WTC11 (cell line): ENCODE measurements at regions not wholly inside any gene's neighbourhood (a gene's known extent, or its start where the extent isn't known, plus 50 kb on each side); places are given as distances from the start of the nearest gene placed in this dataset.

Source experiments
- ATAC-seq: fragments of 200-7000 bp; cut with Tn5 transposase; 2 replicates; pipeline ENCODE4 v1.10.0; 2021; ENCODE audit warnings: mild to moderate bottlenecking, moderate library complexity
- CTCF ChIA-PET: fragments of 300-600 bp; sonication (Branson Sonifier 250); formaldehyde crosslinking; loops from one replicate; lab custom pipeline; 2021; ENCODE audit warnings: antibody characterized with exemption; lab: Charles Lee
- POLR2A ChIA-PET: fragments of 350-600 bp; sonication (Branson Sonifier 250); formaldehyde crosslinking; loops from one replicate; lab custom pipeline; 2021; ENCODE audit warnings: antibody characterized with exemption; lab: Charles Lee
- DNase-seq: peaks from one replicate; pipeline ENCODE4 v3.0.0; 2021; ENCODE audit warnings: low spot score
- H3K27ac Mint-ChIP-seq: 2 replicates; pipeline ENCODE4 v1.8.0; 2021; ENCODE audit warnings: mixed read lengths
- H3K27me3 Mint-ChIP-seq: 2 replicates; pipeline ENCODE4 v1.8.0; 2021; ENCODE audit warnings: low read depth, mild to moderate bottlenecking, moderate library complexity, mixed read lengths
- H3K36me3 Mint-ChIP-seq: 2 replicates; pipeline ENCODE4 v1.8.0; 2021; ENCODE audit warnings: mixed read lengths
- H3K4me1 Mint-ChIP-seq: 2 replicates; pipeline ENCODE4 v1.8.0; 2022; ENCODE audit warnings: mixed read lengths
- H3K4me3 Mint-ChIP-seq: 2 replicates; pipeline ENCODE4 v1.8.0; 2021; ENCODE audit warnings: mild to moderate bottlenecking, moderate library complexity, mixed read lengths
- H3K9me3 Mint-ChIP-seq: 2 replicates; pipeline ENCODE4 v1.8.0; 2021; ENCODE audit warnings: mixed read lengths
- AR ChIP-seq: fragments of 250-450 bp; sonication (Bioruptor Pico); IDR thresholded peaks from 2 replicates; pipeline ENCODE4 v1.9.0; 2021; ENCODE audit warnings: mild to moderate bottlenecking
- CTCF ChIP-seq: fragments of 200-600 bp; IDR thresholded peaks from 2 replicates; pipeline ENCODE4 v1.8.0; 2022; ENCODE audit warnings: antibody characterized with exemption
- FOXJ3 ChIP-seq: sonication (generic); formaldehyde crosslinking; IDR thresholded peaks from 2 replicates; pipeline ENCODE4 v1.9.0; 2021; ENCODE audit warnings: missing genetic modification reagents, mild to moderate bottlenecking, borderline replicate concordance
- FOXK1 ChIP-seq: sonication (generic); formaldehyde crosslinking; IDR thresholded peaks from 2 replicates; pipeline ENCODE4 v1.8.0; 2022; ENCODE audit warnings: mild to moderate bottlenecking, moderate library complexity, missing genetic modification reagents
- HMGA2 ChIP-seq: fragments of 250-450 bp; sonication (Bioruptor Pico); IDR thresholded peaks from 2 replicates; pipeline ENCODE4 v1.4.0; 2021; ENCODE audit warnings: mild to moderate bottlenecking, moderate library complexity
- NR1H2 ChIP-seq: sonication (generic); formaldehyde crosslinking; IDR thresholded peaks from 2 replicates; pipeline ENCODE4 v1.9.0; 2021; ENCODE audit warnings: mild to moderate bottlenecking, moderate library complexity, missing genetic modification reagents
- OVOL2 ChIP-seq: fragments of 250-450 bp; sonication (Bioruptor Pico); IDR thresholded peaks from 2 replicates; pipeline ENCODE4 v1.9.0; 2021; ENCODE audit warnings: mild to moderate bottlenecking, borderline replicate concordance
- PREB ChIP-seq: sonication (generic); formaldehyde crosslinking; IDR thresholded peaks from 2 replicates; pipeline ENCODE4 v1.8.1; 2022; ENCODE audit warnings: mild to moderate bottlenecking, missing genetic modification reagents, moderate library complexity, borderline replicate concordance
- TEAD1 ChIP-seq: sonication (generic); formaldehyde crosslinking; IDR thresholded peaks from 2 replicates; pipeline ENCODE4 v1.8.0; 2022; ENCODE audit warnings: mild to moderate bottlenecking, missing genetic modification reagents
- ZNF263 ChIP-seq: sonication (generic); formaldehyde crosslinking; IDR thresholded peaks from 2 replicates; pipeline ENCODE4 v1.8.1; 2022; ENCODE audit warnings: low read depth, mild to moderate bottlenecking, moderate library complexity, missing genetic modification reagents
- ZNF396 ChIP-seq: fragments of 250-450 bp; sonication (Bioruptor Pico); IDR thresholded peaks from 2 replicates; pipeline ENCODE4 v1.8.0; 2021; ENCODE audit warnings: mild to moderate bottlenecking, moderate library complexity, borderline replicate concordance

- no peak for TF ChIP-seq PREB (CRISPR knock-in tag)
- TF ChIP-seq FOXK1 (CRISPR knock-in tag) = no peak
- TF ChIP-seq ZNF396 (CRISPR knock-in tag) = no peak
- TF ChIP-seq CTCF = no peak
Observed at GRCh38 chr1:221559911-221560310, 182.0 kb downstream of the DUSP10 start (continued).

GRCh38 chr1:221562542-221563475 lies 179.1 kb downstream of the DUSP10 start:
- DNase-seq (no peak), ATAC-seq (no peak)
- Mint-ChIP-seq H3K9me3 (no peaks in the 10 kb centered on the region), H3K27me3 (no peaks in the 10 kb centered on the region), H3K4me1 (peaks cover 14% of the 10 kb centered on the region), H3K4me3 (no peak overlapping the region), H3K27ac (no peak overlapping the region), H3K36me3 (no peaks in the 10 kb centered on the region)
- ChIA-PET POLR2A (no interaction called here), CTCF (no interaction called here)
- peak; percentile 39; the same call in 1 of the 2 replicates for TF ChIP-seq HMGA2 (CRISPR knock-in tag)
- no peak for TF ChIP-seq ZNF263 (CRISPR knock-in tag)

- ChIA-PET CTCF (no interaction called here), POLR2A (no interaction called here)
- Mint-ChIP-seq H3K27me3 (no peaks in the 10 kb centered on the region), H3K9me3 (no peaks in the 10 kb centered on the region), H3K4me3 (no peak overlapping the region), H3K4me1 (peaks cover 14% of the 10 kb centered on the region), H3K27ac (no peak overlapping the region), H3K36me3 (no peaks in the 10 kb centered on the region)
- TF ChIP-seq OVOL2 (CRISPR knock-in tag) (no peak), NR1H2 (no peak), FOXJ3 (CRISPR knock-in tag) (no peak), TEAD1 (CRISPR knock-in tag) (no peak)
- no peak for DNase-seq
- no peak for ATAC-seq
Observed at GRCh38 chr1:221563476-221563921, 178.4 kb downstream of the DUSP10 start.

GRCh38 chr1:221564891-221565290 lies 177.0 kb downstream of the DUSP10 start:
- Mint-ChIP-seq H3K4me3 (no peak overlapping the region), H3K36me3 (no peaks in the 10 kb centered on the region), H3K27me3 (no peaks in the 10 kb centered on the region), H3K4me1 (peaks cover 14% of the 10 kb centered on the region), H3K27ac (no peak overlapping the region), H3K9me3 (no peaks in the 10 kb centered on the region)
- CTCF ChIA-PET = no interaction called here
- no peak for ATAC-seq
- DNase-seq = no peak
- no peak for TF ChIP-seq AR (CRISPR knock-in tag)
- POLR2A ChIA-PET = no interaction called here
